ENCODE measurements at regions not wholly inside any gene's neighbourhood (a gene's known extent, or its start where the extent isn't known, plus 50 kb on each side); places are given as distances from the start of the nearest gene placed in this dataset.
"Not testable (repeated sequence)": the region's sequence is repeated elsewhere in the genome, so short reads cannot be mapped to it uniquely, and the experiment has no call there.

DNA sequence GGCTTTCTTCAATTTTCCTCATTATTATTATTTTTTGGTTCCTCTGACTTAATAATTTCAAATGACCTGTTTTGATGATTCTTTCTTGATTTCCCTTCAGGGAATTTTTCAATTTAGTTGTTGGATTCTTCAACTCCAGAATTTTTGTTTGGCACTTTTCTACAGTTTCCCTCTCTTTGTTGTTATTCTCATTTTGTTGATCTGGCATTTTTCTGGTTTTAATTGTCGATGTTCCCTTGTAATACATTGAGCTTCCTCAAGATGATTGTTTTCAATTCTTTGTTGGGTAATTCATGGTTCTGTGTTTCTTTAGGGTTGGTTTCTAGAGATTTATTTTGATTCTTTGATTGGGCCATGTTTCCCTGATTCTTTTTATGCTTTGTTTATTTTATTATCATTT is 67.8 kb upstream of the DNAJC1 start:
- no peak for DNase-seq (ENCODE audit: low spot score)
- TF ChIP-seq, protein P1, sequence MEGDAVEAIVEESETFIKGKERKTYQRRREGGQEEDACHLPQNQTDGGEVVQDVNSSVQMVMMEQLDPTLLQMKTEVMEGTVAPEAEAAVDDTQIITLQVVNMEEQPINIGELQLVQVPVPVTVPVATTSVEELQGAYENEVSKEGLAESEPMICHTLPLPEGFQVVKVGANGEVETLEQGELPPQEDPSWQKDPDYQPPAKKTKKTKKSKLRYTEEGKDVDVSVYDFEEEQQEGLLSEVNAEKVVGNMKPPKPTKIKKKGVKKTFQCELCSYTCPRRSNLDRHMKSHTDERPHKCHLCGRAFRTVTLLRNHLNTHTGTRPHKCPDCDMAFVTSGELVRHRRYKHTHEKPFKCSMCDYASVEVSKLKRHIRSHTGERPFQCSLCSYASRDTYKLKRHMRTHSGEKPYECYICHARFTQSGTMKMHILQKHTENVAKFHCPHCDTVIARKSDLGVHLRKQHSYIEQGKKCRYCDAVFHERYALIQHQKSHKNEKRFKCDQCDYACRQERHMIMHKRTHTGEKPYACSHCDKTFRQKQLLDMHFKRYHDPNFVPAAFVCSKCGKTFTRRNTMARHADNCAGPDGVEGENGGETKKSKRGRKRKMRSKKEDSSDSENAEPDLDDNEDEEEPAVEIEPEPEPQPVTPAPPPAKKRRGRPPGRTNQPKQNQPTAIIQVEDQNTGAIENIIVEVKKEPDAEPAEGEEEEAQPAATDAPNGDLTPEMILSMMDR (IDR thresholded peaks at IDR 0.05; ENCODE audit: extremely low read depth, insufficient read depth, missing control alignments), result no peak
- in situ Hi-C loops (cut with MboI; ENCODE audit: low pct_unique_long_range_greater_than_20kb, low sequenced_read_pairs, unreplicated experiment), result no loop called here

DNA sequence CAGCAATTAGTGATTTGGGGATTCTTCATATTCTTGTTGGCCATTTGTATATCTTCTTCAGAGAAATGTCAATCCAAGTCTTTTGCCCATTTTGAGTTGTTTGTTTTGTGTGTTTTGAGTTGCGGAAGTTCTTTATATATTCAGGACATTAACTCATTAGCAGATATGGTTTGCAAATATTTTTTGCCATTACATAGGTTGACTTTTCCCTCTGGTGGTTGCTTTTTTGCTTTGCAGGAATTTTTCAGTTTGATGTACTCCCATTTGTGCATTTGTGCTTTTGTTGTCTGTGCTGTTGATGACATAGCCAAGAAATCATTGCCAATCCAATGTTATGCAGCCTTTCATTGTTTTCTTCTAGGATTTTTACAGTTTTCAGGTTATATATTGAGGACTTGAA is 63.6 kb upstream of the DNAJC1 start:
- no peak for DNase-seq (ENCODE audit: low spot score)
- TF ChIP-seq, protein P1 (IDR thresholded peaks at IDR 0.05; ENCODE audit: extremely low read depth, insufficient read depth, missing control alignments), result no peak
- in situ Hi-C loops (cut with MboI; ENCODE audit: low pct_unique_long_range_greater_than_20kb, low sequenced_read_pairs, unreplicated experiment), result no loop called here

DNA sequence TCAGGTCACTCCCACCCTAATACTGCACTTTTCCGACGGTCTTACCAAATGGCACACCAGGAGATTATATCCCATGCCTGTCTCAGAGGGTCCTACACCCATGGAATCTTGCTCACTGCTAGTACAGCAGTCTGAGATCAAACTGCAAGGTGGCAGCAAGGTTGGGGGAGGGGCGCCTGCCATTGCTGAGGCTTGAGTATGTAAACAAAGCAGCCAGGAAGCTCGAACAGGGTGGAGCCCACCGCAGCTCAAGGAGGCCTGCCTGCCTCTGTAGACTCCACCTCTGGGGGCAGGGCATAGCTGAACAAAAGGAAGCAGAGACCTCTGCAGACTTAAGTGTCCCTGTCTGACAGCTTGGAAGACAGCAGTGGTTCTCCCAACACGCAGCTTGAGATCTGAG is 57.5 kb upstream of the DNAJC1 start:
- in situ Hi-C loops (cut with MboI; ENCODE audit: low pct_unique_long_range_greater_than_20kb, low sequenced_read_pairs, unreplicated experiment); DNase-seq (ENCODE audit: low spot score): not testable (repeated sequence)

DNA sequence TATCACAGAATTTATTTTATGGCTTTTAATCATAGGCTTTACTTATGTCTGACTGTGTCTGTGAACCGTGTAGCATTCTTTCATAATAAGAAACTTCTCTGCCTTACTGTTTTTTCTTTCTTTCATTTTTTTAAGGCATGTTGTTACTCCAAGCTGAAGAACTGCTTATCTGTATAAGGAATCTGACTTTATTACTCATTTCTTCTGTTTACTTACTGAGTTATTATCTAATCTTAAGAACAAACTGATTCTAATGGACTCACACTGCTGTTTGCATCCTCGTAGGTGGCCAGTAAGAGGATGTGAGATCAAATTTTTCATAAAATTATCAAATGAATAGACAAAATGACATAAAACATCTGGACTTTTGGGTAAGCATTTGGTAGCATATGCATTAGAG is 54.7 kb upstream of the DNAJC1 start:
- DNase-seq (ENCODE audit: low spot score), result no peak
- TF ChIP-seq, protein P1 (IDR thresholded peaks at IDR 0.05; ENCODE audit: extremely low read depth, insufficient read depth, missing control alignments), result no peak
- in situ Hi-C loops (cut with MboI; ENCODE audit: low pct_unique_long_range_greater_than_20kb, low sequenced_read_pairs, unreplicated experiment), result no loop called here

DNA sequence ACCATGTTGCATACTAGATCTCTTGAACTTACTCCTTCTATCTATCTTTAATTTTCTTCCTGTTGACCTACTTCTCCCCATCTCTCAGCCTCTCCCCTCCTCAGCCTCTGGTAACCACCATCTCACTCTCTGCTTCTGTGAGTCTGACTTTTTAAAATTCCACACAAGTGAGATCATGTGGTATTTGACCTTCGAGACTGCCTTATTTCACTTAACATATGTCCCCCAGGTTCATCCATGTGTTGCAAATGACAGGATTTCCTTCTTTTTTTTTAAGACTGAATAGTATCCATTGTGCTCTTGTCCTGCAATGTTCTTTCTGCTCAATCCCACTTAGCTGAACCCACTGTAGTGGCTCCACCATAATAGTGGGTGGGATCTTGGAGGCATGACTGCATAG is 51.4 kb upstream of the DNAJC1 start:
- TF ChIP-seq, protein P1 (IDR thresholded peaks at IDR 0.05; ENCODE audit: extremely low read depth, insufficient read depth, missing control alignments), result no peak
- no peak for DNase-seq (ENCODE audit: low spot score)
- in situ Hi-C loops (cut with MboI; ENCODE audit: low pct_unique_long_range_greater_than_20kb, low sequenced_read_pairs, unreplicated experiment), result no loop called here

Measured in GM13977 (cell line).